GM18520 (cell line): ENCODE measurements at regions not wholly inside any gene's neighbourhood (a gene's known extent, or its start where the extent isn't known, plus 50 kb on each side); places are given as distances from the start of the nearest gene placed in this dataset.
"Not testable (repeated sequence)": the region's sequence is repeated elsewhere in the genome, so short reads cannot be mapped to it uniquely, and the experiment has no call there.

Experiments used
- ATAC-seq: cut with Tn5 transposase; IDR thresholded peaks from one replicate; pipeline ENCODE4 v1.9.1; 2021; ENCODE audit not compliant: unreplicated experiment

GRCh38 chr1:95752515-95753381 lies 518.7 kb downstream of the RWDD3 start:
- no peak for ATAC-seq

GRCh38 chr1:95753382-95754016 lies 519.5 kb downstream of the RWDD3 start:
- no peak for ATAC-seq

GRCh38 chr1:95754412-95754811 lies 520.4 kb downstream of the RWDD3 start:
- no peak for ATAC-seq

- ATAC-seq = no peak
Measured at GRCh38 chr1:95766036-95766435, 532.0 kb downstream of the RWDD3 start.

GRCh38 chr1:95770581-95770980 lies 536.6 kb downstream of the RWDD3 start:
- ATAC-seq = no peak

- ATAC-seq = no peak
Measured at GRCh38 chr1:95778217-95778616, 544.2 kb downstream of the RWDD3 start.

- no peak for ATAC-seq
Measured at GRCh38 chr1:95780836-95781235, 546.8 kb downstream of the RWDD3 start.

GRCh38 chr1:95790136-95790535 lies 556.1 kb downstream of the RWDD3 start:
- no peak for ATAC-seq

GRCh38 chr1:95793893-95794292 lies 559.9 kb downstream of the RWDD3 start:
- no peak for ATAC-seq

- ATAC-seq = not testable (repeated sequence)
Measured at GRCh38 chr1:95797761-95798160, 563.8 kb downstream of the RWDD3 start.

- ATAC-seq = no peak
Measured at GRCh38 chr1:95806171-95806570, 572.2 kb downstream of the RWDD3 start.

GRCh38 chr1:95809391-95809790 lies 575.4 kb downstream of the RWDD3 start:
- no peak for ATAC-seq

- no peak for ATAC-seq
Measured at GRCh38 chr1:95815511-95815910, 581.5 kb downstream of the RWDD3 start.

GRCh38 chr1:95829556-95829955 lies 595.5 kb downstream of the RWDD3 start:
- ATAC-seq = no peak

- no peak for ATAC-seq
Measured at GRCh38 chr1:95832370-95832769, 598.4 kb downstream of the RWDD3 start.

GRCh38 chr1:95849439-95849838 lies 615.4 kb downstream of the RWDD3 start:
- ATAC-seq = no peak

GRCh38 chr1:95850165-95850649 lies 616.2 kb downstream of the RWDD3 start:
- ATAC-seq = no peak

GRCh38 chr1:95850763-95851162 lies 616.8 kb downstream of the RWDD3 start:
- no peak for ATAC-seq

- ATAC-seq = no peak
Measured at GRCh38 chr1:95852483-95853070, 618.6 kb downstream of the RWDD3 start.

GRCh38 chr1:95854457-95854856 lies 620.4 kb downstream of the RWDD3 start:
- no peak for ATAC-seq

- no peak for ATAC-seq
Measured at GRCh38 chr1:95863086-95863485, 629.1 kb downstream of the RWDD3 start.

- no peak for ATAC-seq
Measured at GRCh38 chr1:95865769-95866168, 631.8 kb downstream of the RWDD3 start.
